Loucy (cell line): ENCODE measurements at regions not wholly inside any gene's neighbourhood (a gene's known extent, or its start where the extent isn't known, plus 50 kb on each side); places are given as distances from the start of the nearest gene placed in this dataset.

ENCODE experiments used
- H2AFZ ChIP-seq: fragments of 200-600 bp; sonication (generic); 2 replicates; pipeline ENCODE4 v1.6.0; 2016; ENCODE audit warnings: antibody characterized with exemption, mild to moderate bottlenecking, low read length, moderate library complexity
- H3F3A ChIP-seq: fragments of 200-600 bp; 2 replicates; pipeline ENCODE4 v1.6.0; 2016; ENCODE audit warnings: antibody characterized with exemption, low read depth, mild to moderate bottlenecking
- H3K27me3 ChIP-seq: fragments of 200-600 bp; sonication (generic); 2 replicates; pipeline ENCODE4 v1.6.1; 2014; ENCODE audit warnings: low read length, mild to moderate bottlenecking; ENCODE audit not compliant: insufficient read depth, poor library complexity, severe bottlenecking
- H3K36me3 ChIP-seq: fragments of 200-600 bp; sonication (generic); 2 replicates; pipeline ENCODE4 v1.6.1; 2016; ENCODE audit warnings: low read length; ENCODE audit not compliant: insufficient read depth
- H3K4me1 ChIP-seq: fragments of 200-600 bp; sonication (generic); 2 replicates; pipeline ENCODE4 v1.5.1; 2014; ENCODE audit warnings: low read length, mild to moderate bottlenecking; ENCODE audit not compliant: insufficient read depth, poor library complexity, severe bottlenecking
- H3K4me2 ChIP-seq: fragments of 200-600 bp; sonication (generic); 2 replicates; pipeline ENCODE4 v1.6.0; 2014; ENCODE audit warnings: antibody characterized with exemption, low read length, low read depth, mild to moderate bottlenecking; ENCODE audit not compliant: poor library complexity, severe bottlenecking
- H3K4me3 ChIP-seq: fragments of 200-600 bp; sonication (generic); 2 replicates; pipeline ENCODE4 v1.5.1; 2014; ENCODE audit warnings: low read length, mild to moderate bottlenecking, mixed read lengths; ENCODE audit not compliant: poor library complexity, severe bottlenecking
- H3K79me2 ChIP-seq: fragments of 200-600 bp; sonication (generic); 2 replicates; pipeline ENCODE4 v1.6.1; 2014; ENCODE audit warnings: low read length; ENCODE audit not compliant: insufficient read depth
- H3K9ac ChIP-seq: fragments of 200-600 bp; sonication (generic); 2 replicates; pipeline ENCODE4 v1.6.0; 2014; ENCODE audit warnings: mild to moderate bottlenecking, low read depth, low read length, moderate library complexity; ENCODE audit not compliant: poor library complexity, severe bottlenecking
- H3K9me2 ChIP-seq: fragments of 200-600 bp; sonication (generic); replicated peaks from 2 replicates; pipeline ENCODE4 v1.6.1; 2016; ENCODE audit warnings: low read depth, low read length, mixed read lengths
- H3K9me3 ChIP-seq: fragments of 200-600 bp; sonication (generic); 2 replicates; pipeline ENCODE4 v1.6.1; 2014; ENCODE audit warnings: mild to moderate bottlenecking, antibody characterized with exemption, low read length, low read depth; ENCODE audit not compliant: insufficient read depth
- H4K20me1 ChIP-seq: fragments of 200-600 bp; sonication (generic); 2 replicates; pipeline ENCODE4 v1.6.0; 2014; ENCODE audit warnings: antibody characterized with exemption, low read length, mild to moderate bottlenecking; ENCODE audit not compliant: insufficient read depth, poor library complexity, severe bottlenecking
- EZH2phosphoT487 ChIP-seq: fragments of 200-600 bp; IDR thresholded peaks from 2 replicates; pipeline ENCODE4 v1.6.1; 2018; ENCODE audit warnings: antibody characterized with exemption, mild to moderate bottlenecking, moderate library complexity, borderline replicate concordance
- TF ChIP-seq, protein P1 (sequence below): fragments of 200-600 bp; sonication (generic); conservative IDR thresholded peaks from 2 replicates; pipeline ENCODE4 v1.5.1; 2014; ENCODE audit warnings: mild to moderate bottlenecking, antibody characterized with exemption, low read length

DNA sequence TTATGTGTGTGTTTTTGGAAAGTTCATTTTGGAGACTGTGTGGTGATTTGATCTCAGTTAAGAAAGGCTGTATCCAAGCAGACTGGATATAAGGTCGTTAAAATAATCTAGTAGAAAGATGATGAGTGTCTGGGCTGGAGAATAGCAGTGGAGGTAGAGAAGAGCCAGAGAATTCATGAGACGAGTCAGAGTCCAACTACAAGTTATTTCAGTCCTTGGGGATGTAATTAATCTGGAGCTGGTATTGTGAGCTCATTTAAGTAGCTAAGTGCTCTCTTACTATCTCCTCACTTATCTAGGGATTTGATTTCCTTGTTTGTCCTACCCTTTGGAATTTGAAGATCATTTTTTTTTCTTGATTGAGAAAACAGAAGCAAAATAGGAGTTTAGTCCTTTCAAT is 1219.0 kb upstream of the ADGRL4 start:
- Histone ChIP-seq H3K79me2 (no peaks in the 10 kb centered on the region), H3F3A (no peaks in the 10 kb centered on the region), H4K20me1 (no peaks in the 10 kb centered on the region), H3K9me2 (no peaks in the 10 kb centered on the region), H3K4me3 (no peak overlapping the region), H3K27me3 (no peaks in the 10 kb centered on the region), H3K4me1 (no peaks in the 10 kb centered on the region), H3K36me3 (no peaks in the 10 kb centered on the region), H2AFZ (no peak overlapping the region), H3K9ac (no peak overlapping the region), H3K9me3 (no peaks in the 10 kb centered on the region), H3K4me2 (no peak overlapping the region)
- TF ChIP-seq, protein P1, sequence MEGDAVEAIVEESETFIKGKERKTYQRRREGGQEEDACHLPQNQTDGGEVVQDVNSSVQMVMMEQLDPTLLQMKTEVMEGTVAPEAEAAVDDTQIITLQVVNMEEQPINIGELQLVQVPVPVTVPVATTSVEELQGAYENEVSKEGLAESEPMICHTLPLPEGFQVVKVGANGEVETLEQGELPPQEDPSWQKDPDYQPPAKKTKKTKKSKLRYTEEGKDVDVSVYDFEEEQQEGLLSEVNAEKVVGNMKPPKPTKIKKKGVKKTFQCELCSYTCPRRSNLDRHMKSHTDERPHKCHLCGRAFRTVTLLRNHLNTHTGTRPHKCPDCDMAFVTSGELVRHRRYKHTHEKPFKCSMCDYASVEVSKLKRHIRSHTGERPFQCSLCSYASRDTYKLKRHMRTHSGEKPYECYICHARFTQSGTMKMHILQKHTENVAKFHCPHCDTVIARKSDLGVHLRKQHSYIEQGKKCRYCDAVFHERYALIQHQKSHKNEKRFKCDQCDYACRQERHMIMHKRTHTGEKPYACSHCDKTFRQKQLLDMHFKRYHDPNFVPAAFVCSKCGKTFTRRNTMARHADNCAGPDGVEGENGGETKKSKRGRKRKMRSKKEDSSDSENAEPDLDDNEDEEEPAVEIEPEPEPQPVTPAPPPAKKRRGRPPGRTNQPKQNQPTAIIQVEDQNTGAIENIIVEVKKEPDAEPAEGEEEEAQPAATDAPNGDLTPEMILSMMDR: no peak
- no peak for TF ChIP-seq EZH2phosphoT487

DNA sequence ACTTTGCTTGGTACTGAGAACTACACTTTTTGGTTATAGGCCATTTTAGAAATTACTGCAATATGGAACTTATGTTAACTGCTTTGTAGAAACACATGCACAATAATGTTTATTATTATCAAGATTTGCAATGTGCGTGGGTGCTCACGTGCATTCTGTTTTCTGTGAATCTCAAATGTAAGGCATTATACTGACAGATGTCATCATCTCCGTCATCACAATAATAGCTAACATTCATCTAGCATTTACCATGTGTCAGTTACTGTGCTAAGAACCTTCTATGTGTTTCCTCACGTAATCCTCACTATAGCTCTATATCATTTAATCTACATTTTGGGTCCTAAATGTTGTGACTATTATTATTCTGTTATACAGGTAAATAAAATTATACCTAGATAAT is 1214.8 kb upstream of the ADGRL4 start:
- H3K4me2 ChIP-seq: no peak overlapping the region
- no peaks in the 10 kb centered on the region for H3K27me3 ChIP-seq
- no peak overlapping the region for H3K9ac ChIP-seq

GRCh38 chr1:80218112-80218511 is 1211.6 kb upstream of the ADGRL4 start:
- TF ChIP-seq, protein P1: peak; percentile 60
- TF ChIP-seq EZH2phosphoT487: no peak
- H3K79me2 ChIP-seq: no peaks in the 10 kb centered on the region
- H3K9ac ChIP-seq: no peak overlapping the region
- no peaks in the 10 kb centered on the region for H3K9me2 ChIP-seq
- H4K20me1 ChIP-seq: no peaks in the 10 kb centered on the region
- no peak overlapping the region for H3K4me3 ChIP-seq
- no peaks in the 10 kb centered on the region for H3K4me1 ChIP-seq
- H3K4me2 ChIP-seq: no peak overlapping the region
- no peaks in the 10 kb centered on the region for H3K36me3 ChIP-seq
- H3F3A ChIP-seq: no peaks in the 10 kb centered on the region
- no peaks in the 10 kb centered on the region for H3K9me3 ChIP-seq
- no peaks in the 10 kb centered on the region for H3K27me3 ChIP-seq
- H2AFZ ChIP-seq: no peak overlapping the region

More for the DNA sequence above, 1214.8 kb upstream of the ADGRL4 start:
- TF ChIP-seq, protein P1: no peak
- TF ChIP-seq EZH2phosphoT487: no peak
- no peaks in the 10 kb centered on the region for H3F3A ChIP-seq
- H4K20me1 ChIP-seq: no peaks in the 10 kb centered on the region
- H3K36me3 ChIP-seq: no peaks in the 10 kb centered on the region
- H3K79me2 ChIP-seq: no peaks in the 10 kb centered on the region
- no peaks in the 10 kb centered on the region for H3K9me2 ChIP-seq
- H3K4me1 ChIP-seq: no peaks in the 10 kb centered on the region
- no peak overlapping the region for H2AFZ ChIP-seq
- no peak overlapping the region for H3K4me3 ChIP-seq
- H3K9me3 ChIP-seq: no peaks in the 10 kb centered on the region
